H1 (cell line): ENCODE measurements at regions not wholly inside any gene's neighbourhood (a gene's known extent, or its start where the extent isn't known, plus 50 kb on each side); places are given as distances from the start of the nearest gene placed in this dataset.

Experiments used
- ASH2L ChIP-seq: fragments of 200-600, 300-600 bp; sonication (generic); IDR thresholded peaks from one replicate; pipeline ENCODE4 v1.7.1; 2017; ENCODE audit warnings: low read length
- EGR1 ChIP-seq: IDR thresholded peaks from 2 replicates; pipeline ENCODE4 v1.6.1; 2011; ENCODE audit warnings: low read depth, low read length, borderline replicate concordance
- NANOG ChIP-seq: IDR thresholded peaks from 2 replicates; pipeline ENCODE4 v1.6.1; 2011; ENCODE audit warnings: low read length, low read depth, mild to moderate bottlenecking, inconsistent platforms; ENCODE audit not compliant: insufficient read depth, poor library complexity, severe bottlenecking
- RNF2 ChIP-seq: fragments of 200-900, 300-1000 bp; sonication (generic); IDR thresholded peaks from 2 replicates; pipeline ENCODE4 v1.7.1; 2016; ENCODE audit warnings: borderline replicate concordance, low read depth, mild to moderate bottlenecking, antibody characterized with exemption, low read length; ENCODE audit not compliant: poor library complexity, severe bottlenecking; ENCODE audit errors: missing control alignments
- TF ChIP-seq, protein P1 (sequence below): IDR thresholded peaks from 2 replicates; pipeline ENCODE4 v1.6.1; 2011; ENCODE audit warnings: low read depth, mild to moderate bottlenecking, low read length; ENCODE audit not compliant: insufficient read depth
- TF ChIP-seq, protein P2 (sequence below): fragments of 300-600 bp; sonication (generic); IDR thresholded peaks from 2 replicates; pipeline ENCODE4 v1.7.1; 2012; ENCODE audit warnings: low read length, moderate library complexity, mild to moderate bottlenecking, inconsistent platforms; ENCODE audit not compliant: insufficient replicate concordance

DNA sequence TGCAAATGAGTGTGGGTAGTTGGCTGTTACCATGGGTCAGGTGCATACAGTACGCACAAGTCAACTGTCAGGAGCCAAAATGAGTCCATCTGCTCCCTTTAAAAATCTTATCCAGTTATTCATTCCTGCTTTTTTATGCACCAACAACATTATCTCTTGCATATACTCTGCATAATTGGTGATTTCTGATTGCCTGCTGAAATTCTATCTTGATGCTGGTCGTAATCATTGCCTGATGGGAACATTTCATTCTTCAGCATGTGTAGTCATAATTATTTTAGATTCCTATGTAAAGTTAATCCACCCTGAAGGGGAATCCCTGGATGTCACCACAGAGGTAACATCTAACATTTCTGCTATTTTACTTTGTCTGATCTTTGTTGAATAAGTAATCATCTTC, 102.2 kb upstream of the RND3 start (continued):
- TF ChIP-seq, protein P1, sequence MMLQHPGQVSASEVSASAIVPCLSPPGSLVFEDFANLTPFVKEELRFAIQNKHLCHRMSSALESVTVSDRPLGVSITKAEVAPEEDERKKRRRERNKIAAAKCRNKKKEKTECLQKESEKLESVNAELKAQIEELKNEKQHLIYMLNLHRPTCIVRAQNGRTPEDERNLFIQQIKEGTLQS: no peak
- no peak for TF ChIP-seq RNF2
- no peak for TF ChIP-seq ASH2L
- TF ChIP-seq, protein P2, sequence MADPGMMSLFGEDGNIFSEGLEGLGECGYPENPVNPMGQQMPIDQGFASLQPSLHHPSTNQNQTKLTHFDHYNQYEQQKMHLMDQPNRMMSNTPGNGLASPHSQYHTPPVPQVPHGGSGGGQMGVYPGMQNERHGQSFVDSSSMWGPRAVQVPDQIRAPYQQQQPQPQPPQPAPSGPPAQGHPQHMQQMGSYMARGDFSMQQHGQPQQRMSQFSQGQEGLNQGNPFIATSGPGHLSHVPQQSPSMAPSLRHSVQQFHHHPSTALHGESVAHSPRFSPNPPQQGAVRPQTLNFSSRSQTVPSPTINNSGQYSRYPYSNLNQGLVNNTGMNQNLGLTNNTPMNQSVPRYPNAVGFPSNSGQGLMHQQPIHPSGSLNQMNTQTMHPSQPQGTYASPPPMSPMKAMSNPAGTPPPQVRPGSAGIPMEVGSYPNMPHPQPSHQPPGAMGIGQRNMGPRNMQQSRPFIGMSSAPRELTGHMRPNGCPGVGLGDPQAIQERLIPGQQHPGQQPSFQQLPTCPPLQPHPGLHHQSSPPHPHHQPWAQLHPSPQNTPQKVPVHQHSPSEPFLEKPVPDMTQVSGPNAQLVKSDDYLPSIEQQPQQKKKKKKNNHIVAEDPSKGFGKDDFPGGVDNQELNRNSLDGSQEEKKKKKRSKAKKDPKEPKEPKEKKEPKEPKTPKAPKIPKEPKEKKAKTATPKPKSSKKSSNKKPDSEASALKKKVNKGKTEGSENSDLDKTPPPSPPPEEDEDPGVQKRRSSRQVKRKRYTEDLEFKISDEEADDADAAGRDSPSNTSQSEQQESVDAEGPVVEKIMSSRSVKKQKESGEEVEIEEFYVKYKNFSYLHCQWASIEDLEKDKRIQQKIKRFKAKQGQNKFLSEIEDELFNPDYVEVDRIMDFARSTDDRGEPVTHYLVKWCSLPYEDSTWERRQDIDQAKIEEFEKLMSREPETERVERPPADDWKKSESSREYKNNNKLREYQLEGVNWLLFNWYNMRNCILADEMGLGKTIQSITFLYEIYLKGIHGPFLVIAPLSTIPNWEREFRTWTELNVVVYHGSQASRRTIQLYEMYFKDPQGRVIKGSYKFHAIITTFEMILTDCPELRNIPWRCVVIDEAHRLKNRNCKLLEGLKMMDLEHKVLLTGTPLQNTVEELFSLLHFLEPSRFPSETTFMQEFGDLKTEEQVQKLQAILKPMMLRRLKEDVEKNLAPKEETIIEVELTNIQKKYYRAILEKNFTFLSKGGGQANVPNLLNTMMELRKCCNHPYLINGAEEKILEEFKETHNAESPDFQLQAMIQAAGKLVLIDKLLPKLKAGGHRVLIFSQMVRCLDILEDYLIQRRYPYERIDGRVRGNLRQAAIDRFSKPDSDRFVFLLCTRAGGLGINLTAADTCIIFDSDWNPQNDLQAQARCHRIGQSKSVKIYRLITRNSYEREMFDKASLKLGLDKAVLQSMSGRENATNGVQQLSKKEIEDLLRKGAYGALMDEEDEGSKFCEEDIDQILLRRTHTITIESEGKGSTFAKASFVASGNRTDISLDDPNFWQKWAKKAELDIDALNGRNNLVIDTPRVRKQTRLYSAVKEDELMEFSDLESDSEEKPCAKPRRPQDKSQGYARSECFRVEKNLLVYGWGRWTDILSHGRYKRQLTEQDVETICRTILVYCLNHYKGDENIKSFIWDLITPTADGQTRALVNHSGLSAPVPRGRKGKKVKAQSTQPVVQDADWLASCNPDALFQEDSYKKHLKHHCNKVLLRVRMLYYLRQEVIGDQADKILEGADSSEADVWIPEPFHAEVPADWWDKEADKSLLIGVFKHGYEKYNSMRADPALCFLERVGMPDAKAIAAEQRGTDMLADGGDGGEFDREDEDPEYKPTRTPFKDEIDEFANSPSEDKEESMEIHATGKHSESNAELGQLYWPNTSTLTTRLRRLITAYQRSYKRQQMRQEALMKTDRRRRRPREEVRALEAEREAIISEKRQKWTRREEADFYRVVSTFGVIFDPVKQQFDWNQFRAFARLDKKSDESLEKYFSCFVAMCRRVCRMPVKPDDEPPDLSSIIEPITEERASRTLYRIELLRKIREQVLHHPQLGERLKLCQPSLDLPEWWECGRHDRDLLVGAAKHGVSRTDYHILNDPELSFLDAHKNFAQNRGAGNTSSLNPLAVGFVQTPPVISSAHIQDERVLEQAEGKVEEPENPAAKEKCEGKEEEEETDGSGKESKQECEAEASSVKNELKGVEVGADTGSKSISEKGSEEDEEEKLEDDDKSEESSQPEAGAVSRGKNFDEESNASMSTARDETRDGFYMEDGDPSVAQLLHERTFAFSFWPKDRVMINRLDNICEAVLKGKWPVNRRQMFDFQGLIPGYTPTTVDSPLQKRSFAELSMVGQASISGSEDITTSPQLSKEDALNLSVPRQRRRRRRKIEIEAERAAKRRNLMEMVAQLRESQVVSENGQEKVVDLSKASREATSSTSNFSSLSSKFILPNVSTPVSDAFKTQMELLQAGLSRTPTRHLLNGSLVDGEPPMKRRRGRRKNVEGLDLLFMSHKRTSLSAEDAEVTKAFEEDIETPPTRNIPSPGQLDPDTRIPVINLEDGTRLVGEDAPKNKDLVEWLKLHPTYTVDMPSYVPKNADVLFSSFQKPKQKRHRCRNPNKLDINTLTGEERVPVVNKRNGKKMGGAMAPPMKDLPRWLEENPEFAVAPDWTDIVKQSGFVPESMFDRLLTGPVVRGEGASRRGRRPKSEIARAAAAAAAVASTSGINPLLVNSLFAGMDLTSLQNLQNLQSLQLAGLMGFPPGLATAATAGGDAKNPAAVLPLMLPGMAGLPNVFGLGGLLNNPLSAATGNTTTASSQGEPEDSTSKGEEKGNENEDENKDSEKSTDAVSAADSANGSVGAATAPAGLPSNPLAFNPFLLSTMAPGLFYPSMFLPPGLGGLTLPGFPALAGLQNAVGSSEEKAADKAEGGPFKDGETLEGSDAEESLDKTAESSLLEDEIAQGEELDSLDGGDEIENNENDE: no peak
- TF ChIP-seq EGR1: no peak
- no peak for TF ChIP-seq NANOG
